ENCODE measurements at regions not wholly inside any gene's neighbourhood (a gene's known extent, or its start where the extent isn't known, plus 50 kb on each side); places are given as distances from the start of the nearest gene placed in this dataset.

DNA sequence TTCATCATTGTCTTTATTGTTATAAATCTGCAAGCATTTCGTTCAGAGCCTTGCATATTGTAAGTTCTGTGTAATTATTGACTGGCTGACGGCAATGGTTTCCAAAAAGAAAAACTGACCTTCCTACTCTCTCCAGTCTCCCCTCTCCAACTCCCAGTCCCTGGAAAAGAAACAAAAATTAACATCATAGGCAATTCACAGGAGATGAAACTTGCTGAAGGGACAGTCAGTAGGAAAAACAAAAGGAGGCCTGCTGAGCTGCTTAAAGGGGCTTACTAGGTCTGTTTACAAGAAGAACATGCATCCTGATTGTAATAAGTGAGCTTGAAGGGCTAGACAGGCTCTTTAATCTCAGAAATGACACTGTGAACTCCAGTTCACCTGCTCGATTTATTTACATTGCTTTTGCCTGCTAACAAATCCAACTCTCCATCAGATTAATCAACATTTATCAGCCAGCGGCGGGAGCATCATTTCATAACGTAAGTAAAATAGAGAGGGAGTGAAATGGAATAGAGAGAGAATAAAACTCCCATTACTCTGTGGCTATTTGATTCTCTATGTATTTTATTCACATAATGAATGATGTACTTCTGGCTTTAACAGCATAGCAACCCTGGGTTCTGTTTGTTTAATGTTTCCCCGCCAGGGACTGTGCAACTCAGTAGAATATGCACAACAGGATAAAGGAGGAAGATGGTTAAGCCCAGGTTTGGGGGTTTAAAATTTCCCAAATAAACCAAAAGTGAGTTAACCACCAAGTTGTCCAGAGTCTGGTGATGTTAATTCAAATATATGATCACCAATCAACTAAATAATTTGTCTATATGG lies 256.7 kb upstream of the SETBP1 start:
- DNase-seq (ENCODE audit: low spot score) = no peak

DNA sequence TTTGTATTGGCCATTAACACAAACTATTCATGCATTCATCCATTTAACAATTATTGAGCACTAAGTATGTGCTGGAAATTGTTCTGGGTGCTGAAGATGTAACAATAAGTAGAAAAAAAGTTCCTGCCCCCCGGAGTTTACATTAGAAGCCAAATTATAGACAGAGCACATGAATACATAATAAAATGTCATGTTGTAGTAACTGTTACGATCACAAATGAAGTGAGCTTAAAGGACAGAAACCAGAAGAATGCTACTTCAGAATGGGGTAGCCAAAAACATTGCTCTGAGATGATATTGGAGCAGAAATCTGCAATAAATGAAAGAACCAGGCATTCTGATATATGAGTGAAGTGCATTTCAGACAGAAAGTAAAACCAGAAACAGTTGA lies 256.0 kb upstream of the SETBP1 start:
- DNase-seq (ENCODE audit: low spot score) = no peak

DNA sequence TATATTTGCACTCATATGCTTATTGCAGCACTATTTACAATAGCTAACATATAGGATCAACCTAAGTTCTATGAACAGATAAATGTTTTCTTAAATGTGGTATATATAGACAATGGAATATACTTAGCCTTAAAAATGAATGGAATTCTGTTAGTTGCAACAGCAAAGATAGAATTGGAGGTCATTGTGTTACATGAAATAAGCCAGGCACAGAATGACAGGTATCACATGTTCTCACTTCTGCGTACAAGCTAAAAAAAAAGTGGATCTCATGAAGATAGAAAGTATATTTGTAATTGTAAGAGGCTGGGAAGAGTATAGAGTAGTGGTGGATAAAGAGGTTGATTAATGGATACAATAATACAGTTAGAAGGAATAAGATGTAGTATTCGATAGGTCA lies 255.5 kb upstream of the SETBP1 start:
- no peak for DNase-seq (ENCODE audit: low spot score)

DNA sequence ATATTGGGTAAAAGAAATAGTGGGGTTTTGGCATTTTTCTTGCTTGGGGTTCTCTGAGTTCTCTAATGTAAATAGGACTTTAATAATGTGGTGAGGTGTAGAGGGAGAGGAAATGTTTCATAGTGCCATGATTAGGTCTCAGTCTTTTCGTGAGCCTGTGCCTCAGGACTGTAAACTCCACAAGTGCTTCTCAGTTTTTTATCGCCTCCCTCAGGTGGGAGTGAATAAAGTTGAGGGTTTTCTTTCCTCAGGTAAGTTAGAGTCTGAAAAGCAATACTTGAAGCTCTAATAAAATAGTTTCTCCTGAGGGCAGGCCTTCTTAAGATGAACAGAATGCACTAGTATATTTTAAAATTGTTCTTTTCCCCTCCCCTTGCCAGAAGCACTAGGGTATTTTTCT lies 243.1 kb upstream of the SETBP1 start:
- no peak for DNase-seq (ENCODE audit: low spot score)

DNA sequence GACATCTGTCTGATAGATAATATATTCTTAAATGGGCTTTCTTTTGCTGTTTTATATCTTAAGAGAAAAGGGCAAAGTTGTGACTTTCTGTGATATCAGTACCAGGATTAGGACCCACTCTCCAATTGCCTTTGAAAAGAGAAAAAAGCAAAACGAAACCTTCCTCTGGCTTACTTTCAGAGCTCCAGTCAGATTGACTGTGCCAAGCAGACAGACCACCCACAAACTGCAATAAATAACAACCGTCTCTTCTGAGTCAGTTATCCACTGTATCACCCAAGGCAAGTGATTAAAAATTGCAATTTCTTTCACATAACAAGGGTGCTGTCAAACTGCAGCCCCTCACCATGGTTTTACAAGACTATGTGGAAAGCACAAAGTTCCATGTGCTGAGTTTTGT lies 230.5 kb upstream of the SETBP1 start:
- no peak for DNase-seq (ENCODE audit: low spot score)

DNA sequence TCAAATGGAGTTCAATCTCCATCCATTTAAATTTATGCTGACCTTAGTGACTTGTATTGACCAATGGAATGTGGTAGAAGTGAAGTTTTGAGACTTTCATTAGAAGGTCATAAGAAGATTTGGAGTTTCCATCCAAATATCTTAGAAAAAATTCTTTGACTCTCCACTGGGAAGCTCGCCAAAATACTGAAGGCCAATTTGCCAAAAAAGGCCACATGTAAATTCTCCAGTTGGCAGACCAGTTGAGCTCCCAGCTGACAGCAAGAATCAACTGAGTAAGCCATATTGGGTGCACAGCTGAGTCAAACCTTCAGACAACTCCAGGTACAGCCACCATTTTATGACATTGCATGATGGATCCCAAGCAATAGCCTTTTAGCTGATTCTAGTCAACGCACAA lies 228.3 kb upstream of the SETBP1 start:
- DNase-seq (ENCODE audit: low spot score) = no peak

DNA sequence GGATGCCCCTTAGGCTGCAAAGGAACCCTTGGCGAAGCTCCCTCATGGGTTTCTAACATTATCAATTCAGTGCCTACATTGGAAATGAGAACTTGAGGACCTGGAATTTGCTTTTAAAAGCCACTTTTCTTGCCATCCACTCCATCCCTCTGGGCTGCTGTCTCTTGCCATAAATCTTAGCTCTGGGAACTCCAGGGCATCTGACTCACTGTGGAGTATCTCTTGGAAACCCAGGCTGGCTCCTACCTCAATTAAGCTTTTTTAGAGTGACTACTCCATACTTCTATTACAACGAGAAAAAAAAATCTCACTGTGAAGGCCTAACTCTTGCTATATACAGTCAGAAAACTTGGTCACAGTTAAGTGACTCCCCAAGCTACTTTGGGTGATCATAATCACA lies 227.2 kb upstream of the SETBP1 start:
- DNase-seq (ENCODE audit: low spot score) = no peak

DNA sequence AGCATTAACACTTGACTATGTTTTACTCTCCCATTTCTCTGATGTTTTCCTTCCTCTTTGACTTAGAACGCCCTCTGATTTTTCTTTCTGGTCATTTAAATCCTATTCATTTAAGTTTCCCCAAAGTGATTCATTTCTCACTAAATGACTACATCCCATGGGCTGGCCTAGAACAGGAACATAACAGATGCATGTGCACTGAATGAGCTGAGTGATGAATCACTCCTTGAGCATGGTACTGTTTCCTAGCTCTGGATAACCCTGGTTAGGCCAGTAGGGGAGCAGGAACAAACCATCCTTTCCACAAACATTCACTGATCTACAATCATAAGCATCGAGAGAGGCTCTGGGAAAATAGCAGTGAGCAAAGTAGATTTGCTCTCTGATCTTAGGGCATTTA lies 221.9 kb upstream of the SETBP1 start:
- peak; percentile 54 for DNase-seq (ENCODE audit: low spot score)

DNA sequence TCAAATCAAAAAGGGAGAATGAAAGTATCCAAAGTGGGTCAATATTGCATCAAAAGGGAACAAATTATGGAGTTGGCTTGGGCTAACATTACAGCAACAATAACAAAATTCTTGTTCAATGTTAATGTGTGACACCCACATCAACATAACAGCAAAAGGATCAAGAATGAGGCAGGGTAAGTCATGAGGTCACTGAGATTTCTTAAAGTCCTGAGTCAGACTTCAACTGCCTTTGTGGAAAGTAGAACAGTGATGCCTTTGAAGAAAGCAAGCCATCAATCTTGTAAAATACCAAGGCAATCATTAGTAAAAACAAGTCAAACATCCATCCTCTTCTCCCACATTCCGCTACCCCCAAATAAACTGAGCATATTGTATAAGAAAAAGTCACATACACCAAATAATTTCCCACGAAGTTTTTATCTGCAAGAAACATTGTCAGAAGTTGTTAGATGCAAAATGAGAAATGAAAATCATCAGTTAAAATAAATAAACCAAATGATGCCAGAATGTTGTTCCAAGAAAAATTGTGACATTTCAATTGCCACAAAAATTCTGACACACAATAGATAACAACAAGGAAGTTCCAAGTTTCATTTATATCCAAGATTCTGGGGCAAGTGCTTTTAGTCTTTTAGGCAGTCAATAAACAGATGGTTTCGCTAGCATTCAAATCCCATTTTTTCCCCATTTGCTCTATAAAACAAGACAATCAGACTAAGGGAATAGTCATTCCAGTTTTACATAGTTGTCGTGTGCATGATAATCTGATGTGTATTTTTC lies 216.1 kb upstream of the SETBP1 start:
- DNase-seq (ENCODE audit: low spot score) = peak; percentile 10

DNA sequence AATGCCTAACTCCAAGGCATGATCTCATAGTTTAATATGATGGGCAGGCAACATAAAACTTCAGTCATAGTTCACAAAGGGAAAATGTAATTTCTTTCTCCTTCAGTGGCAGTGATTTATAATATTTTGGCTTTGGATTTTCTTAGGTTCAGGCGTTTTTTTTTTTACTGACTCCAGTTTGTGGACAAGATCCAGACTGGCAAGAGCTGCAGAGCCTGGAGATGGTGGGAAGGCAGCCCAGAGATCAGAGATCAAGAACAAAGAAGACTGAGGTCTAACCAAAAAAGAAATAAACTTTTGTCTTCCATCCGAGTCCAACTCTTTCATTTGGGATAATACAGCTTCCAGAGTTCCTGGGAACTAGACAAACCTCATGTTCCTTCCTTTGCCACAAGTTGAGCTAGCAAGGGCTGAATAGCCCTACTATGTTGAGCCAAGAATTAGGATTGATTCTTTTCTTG lies 215.3 kb upstream of the SETBP1 start:
- DNase-seq (ENCODE audit: low spot score) = no peak

DNA sequence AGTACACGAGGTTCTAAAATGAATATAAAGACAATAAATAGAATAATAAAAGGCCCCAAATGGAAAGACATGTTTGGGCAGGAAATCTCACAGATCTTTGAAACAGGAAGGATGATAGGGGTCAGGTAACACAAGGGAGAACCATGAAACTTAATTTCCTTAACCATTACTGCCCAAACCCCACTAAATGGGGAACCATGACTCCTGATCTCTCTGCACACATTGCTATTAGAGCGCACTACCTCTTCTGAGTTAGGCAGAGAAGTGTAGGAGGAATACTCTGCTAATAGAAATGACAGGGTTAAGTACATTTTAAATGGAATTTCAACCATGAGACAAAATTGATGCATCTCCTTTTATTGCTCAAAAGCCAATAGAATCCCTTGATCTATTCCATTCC lies 213.7 kb upstream of the SETBP1 start:
- no peak for DNase-seq (ENCODE audit: low spot score)

DNA sequence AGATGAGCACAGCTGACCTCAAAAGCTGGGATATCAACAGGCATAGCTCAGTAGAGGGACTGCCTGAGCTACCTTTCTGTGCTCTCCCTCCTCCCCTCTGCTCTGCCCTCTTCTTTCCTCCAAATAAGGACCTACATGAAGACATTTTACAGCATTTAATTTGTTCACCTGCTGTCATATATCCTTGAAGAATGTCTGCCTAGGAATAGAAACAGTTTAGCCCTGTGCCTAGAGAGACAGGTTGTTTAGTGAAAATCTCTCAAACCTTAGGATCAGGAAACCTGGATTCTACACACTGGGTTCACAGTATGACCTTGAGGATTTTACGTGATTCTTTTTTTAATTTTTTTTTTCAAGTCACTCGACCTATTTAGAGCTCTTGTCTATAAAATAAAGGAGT lies 213.0 kb upstream of the SETBP1 start:
- DNase-seq (ENCODE audit: low spot score) = no peak

DNA sequence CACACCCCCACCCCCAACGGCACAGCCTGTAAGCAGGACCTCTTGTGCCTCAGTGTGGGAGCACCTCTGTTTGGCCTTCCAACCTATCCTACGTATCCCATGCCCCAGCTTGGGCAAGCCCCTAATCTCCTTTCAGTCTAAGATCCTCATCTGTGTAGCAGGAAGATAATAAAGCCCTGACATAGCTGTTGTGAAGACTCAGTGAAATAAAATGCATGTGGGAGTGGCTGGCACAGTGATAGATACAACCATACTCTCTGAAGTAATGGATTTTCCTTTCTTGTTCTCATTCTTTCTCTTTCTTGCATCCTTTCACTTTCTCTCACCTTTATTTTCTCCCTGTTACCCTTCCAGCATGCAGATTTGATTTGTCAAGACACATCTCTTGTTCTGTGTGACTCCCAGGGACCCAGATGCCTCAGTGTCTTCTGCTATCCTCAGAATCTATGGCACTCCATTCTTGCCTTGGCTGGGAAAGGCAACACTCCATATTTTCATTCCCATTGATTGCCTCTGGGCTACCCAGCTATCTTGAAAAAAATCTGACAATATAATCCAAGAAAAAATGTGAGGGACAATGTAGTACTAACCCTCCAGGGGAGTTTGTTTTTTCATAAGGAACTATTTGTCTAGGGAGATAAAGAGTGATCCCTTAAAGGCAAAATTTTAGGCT lies 207.2 kb upstream of the SETBP1 start:
- DNase-seq (ENCODE audit: low spot score) = no peak

DNA sequence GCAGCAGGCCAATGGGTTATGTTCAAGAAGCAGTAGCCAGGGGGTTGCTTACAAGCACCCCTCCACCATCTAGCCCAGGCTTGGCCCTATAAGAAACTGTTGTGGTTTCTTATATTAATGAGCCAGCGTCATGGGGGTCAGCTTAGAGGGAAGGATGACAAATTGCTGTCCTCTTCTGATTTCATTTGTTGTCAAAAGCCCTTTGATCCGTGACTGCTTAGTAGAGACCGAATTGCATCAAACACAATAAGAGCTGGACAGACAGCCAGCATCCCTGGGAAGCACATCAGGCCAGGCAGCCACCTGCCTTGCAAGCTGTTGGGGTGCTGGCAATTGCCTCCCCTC lies 206.6 kb upstream of the SETBP1 start:
- no peak for DNase-seq (ENCODE audit: low spot score)

DNA sequence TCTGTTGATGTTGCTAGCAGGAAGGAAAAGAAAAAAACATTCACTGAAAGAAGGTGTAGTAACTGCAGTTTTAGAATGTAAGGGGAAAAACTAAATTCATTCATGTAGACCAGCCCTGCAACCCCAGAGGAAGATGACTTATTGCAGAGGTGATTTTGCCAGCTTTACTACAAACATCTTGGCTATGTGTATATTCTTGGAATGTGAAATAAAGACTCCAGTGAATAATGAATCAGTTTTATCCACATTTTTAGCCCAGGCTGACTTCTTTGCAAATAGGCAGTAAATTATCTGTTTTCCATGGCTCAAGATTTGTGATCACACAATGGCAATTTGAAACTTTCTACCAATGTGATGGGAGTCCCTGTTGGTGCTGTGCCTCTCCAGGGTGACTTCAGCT lies 206.1 kb upstream of the SETBP1 start:
- DNase-seq (ENCODE audit: low spot score) = no peak

DNA sequence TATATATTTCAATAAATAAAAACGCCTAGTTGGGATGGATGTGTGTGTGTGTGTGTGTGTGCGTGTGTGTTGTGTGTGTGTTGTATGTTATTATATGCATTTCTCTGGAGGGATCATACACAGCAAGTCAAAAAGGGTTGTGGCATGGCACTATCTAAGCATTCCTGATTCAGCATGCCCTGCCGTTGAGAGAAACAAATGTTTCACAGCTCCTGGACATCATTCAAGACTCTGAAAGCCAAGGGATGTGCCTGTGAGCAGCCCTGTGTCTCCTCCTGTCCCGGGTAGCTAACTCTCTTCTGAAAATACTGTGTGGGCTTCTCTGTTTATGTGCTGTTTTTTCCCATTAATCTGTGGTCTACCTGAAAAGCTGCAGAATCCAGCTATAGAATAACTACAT lies 197.9 kb upstream of the SETBP1 start:
- DNase-seq (ENCODE audit: low spot score) = no peak

DNA sequence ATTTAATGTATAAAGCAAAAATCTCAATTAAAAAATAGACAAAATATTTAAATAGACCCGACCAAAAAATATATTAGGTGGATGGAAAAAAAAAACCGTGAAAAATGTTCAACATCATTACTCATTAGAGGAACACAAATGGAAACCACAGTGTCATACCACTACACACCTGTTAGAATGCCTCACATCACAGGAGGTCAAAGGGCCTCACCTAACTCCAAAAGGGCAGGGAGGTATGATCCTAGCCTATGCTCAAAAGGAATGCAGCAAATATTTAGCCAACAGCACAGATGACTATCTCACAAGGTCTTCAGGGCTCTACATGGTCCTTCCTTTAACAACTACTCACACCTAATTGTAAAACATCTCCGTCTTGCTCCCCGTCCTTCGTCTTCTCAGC lies 185.5 kb upstream of the SETBP1 start:
- no peak for DNase-seq (ENCODE audit: low spot score)

DNA sequence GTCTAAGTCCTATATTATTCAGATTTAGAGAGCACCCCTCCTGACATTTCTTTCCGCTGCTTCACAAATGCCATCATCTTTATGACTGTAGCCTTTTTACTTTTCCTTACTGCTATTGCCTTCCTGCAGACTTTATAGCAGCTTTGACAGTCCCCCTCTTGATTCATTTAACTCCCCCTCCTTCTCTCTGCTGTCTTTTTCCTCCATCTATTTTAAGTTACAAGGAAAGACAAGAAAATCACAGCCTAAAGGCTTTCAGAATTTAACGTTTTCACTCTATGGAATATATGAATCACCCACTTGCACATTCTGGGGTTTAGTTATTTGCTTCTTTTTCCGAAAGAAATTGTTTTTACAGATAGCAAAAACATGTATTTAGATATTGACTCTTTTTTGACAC lies 183.4 kb upstream of the SETBP1 start:
- no peak for DNase-seq (ENCODE audit: low spot score)

DNA sequence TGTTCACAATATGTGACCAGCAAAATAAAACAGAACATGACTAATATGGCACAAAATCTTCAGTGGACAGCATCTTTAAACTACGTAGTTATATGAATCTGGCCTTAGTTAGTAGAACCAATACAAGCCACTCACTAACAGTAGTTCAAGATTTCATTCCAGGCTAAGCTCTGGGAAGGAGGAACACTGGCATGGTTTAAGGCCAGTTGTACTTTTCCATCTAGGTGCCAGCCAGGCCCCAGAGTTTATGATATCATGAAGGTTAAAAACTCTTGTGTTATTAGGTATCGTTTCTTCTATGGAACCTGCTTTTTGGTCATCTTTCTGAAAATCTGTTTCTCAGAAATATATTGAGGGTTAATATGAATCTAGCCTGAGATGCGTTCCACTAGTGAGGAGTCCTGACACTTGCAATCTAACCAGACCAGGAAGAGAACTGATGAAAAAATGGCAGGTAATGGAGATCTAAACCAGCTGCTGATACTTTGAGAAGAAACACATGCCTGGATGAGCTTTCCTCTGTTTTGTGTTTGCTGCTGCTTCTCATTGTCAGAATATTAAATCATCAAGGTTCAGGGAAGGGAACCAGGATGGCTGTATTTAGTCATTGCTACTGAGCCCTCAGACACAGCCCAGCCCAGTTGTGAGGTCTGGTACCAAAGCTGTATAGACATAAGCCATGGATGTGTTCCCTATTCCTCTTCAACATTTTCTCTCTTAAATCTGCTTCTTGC lies 182.8 kb upstream of the SETBP1 start:
- DNase-seq (ENCODE audit: low spot score) = no peak

DNA sequence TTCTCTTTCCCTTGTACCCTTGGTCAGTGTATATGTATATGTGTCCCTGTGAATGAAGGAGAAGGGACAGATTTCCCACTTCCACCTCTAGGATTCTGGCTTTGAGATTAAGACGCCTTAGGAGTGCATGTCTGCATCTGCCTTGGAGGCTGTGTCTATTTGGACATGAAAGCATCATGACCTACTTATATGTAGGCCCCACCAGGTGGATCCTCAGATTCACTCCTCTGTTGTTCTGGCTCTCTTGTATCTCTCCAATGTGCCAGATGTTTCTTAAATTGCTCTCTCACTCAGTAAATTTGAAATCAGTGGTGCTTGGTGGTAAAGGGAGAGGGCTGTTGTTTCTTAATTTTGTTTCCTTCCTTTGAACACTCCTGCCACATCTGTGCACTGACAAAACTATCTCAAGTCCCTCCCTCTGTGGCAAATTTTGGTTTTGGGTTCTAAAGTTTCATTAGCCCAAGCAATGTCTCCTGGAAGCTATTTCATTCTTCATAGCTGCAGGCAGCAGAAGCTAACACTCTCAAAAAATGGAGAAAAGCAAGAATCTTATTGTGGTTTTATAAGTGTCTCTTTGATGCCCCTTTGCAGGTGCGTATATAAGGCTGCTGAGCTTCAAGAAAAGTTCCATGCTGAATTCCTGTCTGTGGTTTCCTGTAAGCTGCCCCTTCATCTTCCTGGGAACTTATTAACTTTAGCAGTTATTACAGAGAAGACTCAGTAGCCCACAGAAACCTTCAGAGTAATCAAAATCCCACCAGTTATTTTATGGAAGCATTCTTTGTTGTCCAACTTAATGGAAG lies 179.7 kb upstream of the SETBP1 start:
- DNase-seq (ENCODE audit: low spot score) = no peak

DNA sequence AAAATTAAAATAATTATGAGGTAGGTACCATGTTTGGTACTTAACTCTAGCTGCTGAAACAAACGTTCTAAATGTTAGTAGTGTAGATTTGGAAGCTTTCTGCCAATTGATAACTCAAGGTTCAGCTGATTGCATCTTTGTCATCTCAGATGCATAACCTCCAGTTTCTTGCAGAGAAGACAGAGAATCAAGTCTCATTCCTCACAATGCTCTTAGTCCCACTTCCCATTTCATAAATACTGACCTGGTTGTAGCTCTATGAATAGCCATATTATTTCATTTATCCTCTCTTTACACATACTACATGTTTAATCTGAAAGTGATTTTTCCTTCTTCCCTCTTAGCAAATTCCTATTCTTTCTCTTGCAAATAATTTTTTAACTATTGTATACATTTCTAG lies 178.5 kb upstream of the SETBP1 start:
- DNase-seq (ENCODE audit: low spot score) = no peak

DNA sequence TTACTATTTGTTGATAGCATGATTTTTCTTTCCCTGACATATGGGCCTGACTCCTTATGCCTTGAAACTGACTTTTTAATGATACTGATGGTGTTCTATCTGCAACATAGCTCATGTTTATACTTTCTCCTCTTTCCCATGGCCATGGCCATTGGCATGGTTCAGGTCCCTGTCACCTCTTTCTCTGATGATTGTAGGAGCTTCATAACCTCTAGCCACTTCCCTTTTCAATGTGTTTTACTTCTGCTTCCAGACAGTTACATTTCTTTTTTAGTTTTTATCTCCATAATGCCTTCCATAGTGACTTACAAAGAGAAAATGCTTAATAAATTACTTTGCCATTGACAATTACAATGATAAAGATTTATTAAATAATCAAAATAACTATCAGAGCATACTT lies 177.9 kb upstream of the SETBP1 start:
- no peak for DNase-seq (ENCODE audit: low spot score)

Data from AG08396 (cell line).